GM19372 (cell line): ENCODE measurements at regions not wholly inside any gene's neighbourhood (a gene's known extent, or its start where the extent isn't known, plus 50 kb on each side); places are given as distances from the start of the nearest gene placed in this dataset.
"Not testable (repeated sequence)": the region's sequence is repeated elsewhere in the genome, so short reads cannot be mapped to it uniquely, and the experiment has no call there.

Experiments used
- ATAC-seq: cut with Tn5 transposase; IDR thresholded peaks from one replicate; pipeline ENCODE4 v1.9.1; 2021; ENCODE audit warnings: mild to moderate bottlenecking, low read depth, moderate library complexity; ENCODE audit not compliant: unreplicated experiment

DNA sequence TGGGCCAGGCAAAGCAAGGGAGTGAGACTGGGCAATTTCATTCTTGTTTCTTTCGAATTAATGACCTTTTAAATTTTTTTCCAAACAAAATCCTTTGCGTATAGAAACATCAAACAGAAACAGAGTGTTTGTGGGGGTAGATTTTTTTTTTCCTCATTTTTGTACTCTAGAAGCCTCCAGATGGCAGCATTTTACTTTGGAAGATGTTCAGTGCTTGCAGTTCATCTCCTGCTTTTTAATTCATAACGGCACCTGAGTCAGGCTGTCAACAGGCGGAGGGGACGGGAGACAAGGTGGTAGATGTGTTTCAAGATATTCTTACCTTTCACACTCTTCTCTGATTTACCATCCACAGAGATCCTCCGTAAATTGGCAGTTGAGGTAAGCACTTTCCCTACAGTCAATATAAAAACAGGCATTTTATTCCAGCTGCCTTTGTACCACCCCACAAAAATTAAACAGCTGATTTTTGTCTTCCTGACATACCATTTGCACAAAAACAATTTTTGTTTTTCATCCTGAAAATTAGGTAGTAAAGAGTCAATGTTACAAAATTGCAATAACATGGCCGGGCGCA is 99.5 kb upstream of the FBXL17 start:
- no peak for ATAC-seq

DNA sequence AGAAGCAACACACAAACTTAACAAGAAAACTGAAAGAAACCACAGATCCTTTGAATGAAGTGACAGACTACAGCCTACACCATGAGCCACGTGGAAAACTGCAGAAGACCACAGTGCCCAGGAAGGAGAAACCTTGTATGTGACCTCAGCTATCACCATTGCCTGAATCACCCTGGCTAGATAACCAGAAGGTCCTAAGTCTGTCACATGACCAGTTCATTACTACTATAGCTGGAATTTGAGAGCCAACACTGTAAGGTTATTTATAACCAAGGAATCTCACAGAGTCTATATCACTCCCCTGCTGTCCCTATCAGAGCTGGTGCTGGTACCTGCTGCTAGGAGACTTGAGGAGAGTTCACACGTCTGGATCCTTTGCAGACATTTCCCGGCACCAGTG is 90.3 kb upstream of the FBXL17 start:
- no peak for ATAC-seq

DNA sequence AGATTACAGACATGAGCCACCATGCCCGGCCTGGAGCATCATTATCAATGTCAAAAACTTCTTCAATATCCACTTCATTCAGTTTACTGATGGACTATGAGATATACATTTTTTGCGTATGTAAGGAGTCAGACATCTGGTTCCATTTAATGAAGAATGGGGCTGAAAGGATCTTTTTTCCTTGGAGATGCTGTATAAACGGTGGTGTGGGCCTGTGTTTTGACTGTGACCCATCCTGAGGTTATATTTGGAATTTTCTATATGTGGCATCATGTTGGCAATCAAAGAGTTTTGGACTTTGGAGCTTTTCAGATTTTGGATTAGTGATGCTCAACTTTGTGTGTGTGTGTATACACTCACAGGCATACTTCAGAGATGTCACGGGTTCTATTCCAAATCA is 85.7 kb upstream of the FBXL17 start:
- no peak for ATAC-seq

DNA sequence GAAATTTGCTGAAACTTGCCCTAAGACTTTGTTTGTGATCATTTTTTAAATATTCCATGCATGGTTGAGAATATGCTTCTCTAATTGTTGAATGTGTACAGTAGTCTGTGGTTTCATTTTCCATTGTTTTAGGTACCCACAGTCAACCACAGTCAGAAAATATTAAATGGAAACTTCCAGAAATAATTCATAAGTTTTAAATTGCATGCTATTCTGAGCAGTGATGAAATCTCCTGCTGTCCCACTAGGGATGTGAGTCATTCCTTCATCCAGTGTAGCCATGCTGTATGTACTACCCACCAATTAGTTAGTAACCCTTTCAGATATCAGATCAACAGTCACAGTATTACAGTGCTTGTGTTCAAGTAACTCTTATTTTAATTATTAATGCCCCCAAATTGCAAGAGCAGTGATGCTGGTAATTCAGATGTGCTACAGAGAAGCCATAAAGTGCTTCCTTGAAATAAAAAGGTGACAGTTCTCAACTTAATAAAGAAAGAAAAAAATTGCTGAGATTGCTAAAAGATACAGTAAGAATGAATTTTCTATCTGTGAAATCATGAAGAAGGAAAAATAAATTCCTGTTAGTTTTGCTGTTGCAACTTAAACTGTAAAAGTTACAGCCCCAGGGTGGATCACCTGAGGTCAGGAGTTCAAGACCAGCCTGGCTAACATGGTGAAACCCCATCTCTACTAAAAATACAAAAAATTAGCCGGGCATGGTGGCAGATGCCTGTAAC is 79.9 kb upstream of the FBXL17 start:
- no peak for ATAC-seq

DNA sequence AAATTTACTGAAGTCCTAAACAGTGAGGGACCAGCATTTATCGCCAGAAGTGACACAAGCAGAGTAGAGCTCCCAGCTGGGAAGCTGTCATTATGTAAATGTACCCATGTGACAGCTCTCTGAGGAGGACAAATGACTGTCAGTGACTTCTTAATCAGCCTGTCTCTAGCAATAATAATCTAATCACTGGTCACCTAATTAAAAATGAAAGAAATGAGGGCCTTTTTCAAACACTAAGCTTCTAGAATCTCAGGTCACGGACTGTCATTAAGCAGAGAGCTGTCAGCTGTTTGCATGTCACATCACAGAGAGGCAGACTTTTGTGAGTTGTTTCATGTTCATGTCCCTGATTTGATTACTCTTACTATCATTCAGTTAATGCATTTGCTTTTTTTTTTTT is 77.9 kb upstream of the FBXL17 start:
- ATAC-seq: no peak

DNA sequence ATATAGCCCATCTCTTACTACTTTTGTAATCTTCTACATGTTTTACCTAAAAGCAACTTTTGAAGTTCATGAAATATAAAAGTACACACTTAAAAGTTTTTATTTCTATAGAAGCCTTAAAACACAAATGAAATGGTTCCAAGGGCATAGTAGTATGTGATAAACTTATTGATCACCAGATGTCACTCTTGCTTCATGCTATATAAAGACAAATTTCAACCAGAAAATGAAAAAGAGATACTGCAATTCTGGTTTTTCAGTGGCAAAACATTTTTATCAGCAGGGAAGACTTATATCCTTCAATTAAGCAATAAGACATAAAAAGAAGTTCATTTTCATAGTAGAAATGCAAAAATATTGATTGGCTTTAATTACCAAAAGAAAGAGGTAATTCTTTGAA is 69.4 kb upstream of the FBXL17 start:
- no peak for ATAC-seq

DNA sequence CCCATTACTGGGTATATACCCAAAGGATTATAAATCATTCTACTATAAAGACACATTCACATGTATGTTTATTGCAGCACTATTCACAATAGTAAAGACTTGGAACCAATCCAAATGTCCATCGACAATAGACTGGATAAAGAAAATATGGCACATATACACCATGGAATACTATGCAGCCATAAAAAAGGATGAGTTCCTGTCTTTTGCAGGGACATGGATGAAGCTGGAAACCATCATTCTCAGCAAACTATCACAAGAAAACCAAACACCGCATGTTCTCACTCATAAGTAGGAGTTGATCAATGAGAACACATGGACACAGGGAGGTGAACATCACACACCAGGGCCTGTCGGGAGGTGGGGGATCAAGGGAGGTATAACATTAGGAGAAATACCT is 62.2 kb upstream of the FBXL17 start:
- ATAC-seq: not testable (repeated sequence)

DNA sequence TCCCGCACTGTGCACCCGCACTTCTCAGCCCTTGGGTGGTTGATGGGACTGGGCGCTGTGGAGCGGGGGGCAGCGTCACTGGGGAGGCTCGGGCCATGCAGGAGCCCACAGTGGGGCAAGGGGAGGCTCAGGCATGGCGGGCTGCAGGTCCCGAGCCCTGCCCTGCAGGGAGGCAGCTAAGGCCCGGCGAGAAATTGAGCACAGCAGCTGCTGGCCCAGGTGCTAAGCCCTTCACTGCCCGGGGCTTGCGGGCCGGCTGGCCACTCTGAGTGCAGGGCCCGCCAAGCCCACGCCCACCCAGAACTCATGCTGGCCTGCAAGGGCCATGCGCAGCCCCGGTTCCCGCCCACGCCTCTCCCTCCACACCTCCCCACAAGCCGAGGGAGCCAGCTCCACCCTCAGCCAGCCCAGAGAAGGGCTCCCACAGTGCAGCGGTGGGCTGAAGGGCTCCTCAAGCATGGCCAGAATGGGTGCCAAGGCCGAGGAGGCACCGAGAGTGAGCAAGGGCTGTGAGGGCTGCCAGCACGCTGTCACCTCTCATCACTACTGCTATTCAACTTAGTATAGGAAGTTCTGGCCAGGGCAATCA is 60.3 kb upstream of the FBXL17 start:
- not testable (repeated sequence) for ATAC-seq

DNA sequence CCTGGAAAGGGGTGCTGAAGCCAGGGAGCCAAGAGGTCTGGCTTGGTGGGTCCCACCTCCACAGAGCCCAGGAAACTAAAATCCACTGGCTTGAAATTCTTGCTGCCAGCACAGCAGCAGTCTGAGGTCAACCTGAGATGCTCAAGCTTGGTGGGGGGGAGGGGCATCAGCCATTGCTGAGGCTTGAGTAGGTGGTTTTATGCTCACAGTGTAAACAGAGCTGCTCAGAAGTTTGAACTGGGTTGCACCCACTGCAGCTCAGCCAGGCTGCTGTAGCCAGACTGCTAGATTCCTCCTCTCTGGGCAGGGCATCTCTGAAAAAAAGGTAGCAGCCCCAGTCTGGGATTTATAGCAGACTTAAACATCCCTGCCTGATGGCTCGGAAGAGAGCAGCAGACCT is 55.5 kb upstream of the FBXL17 start:
- ATAC-seq: no peak

DNA sequence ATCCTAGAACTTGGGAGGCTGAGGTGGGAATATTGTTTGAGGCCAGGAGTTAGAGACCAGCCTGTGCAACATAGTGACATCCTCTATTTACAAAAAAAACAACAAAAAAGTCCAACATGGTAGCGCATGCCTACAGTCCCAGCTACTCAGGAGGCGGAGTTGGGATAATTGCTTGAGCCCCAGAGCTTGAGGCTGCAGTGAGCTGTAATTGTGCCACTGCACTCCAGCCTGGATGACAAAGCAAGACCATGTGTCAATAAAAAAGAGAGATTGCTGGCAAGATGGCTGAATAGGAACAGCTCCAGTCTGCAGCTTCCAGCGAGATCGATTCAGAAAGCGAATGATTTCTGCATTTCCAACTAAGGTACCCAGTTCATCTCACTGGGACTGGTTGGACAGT is 54.8 kb upstream of the FBXL17 start:
- ATAC-seq: no peak

DNA sequence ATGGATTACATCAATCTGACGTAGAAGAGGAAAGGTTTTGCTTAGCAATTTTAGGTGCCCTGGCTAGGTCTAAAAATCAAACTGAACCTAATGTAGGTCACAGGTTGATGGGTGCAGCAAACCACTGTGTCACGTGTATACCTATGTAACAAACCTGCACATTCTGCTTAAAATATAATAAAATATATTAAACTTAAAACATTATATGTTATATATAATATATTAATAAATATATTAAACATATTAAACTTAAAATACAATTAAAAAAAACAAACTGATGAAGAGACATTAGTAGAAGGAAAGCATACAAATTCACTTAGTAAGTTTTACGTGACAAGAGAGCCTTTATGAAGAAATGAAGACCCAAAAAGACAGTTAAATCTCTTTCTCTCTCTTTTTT is 51.7 kb upstream of the FBXL17 start:
- no peak for ATAC-seq

DNA sequence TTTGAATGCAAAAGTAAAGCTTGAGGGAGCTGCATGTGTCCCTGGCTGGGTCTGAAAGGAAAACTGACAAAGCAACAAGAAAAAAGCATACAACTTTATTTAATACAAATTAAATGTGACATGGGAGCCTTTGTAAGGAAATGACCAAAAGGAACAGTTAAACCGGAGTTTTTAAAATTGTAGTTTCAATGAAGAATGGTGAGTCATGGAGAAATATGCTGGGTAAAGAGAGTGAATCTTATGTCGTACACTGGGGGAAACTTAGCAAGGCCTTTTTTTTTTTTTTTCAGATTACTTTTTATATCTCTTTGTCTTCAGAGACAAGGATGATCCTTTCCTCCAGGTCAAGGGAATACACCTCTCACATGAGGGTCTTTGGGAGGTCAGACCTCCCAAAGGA is 50.1 kb upstream of the FBXL17 start:
- ATAC-seq: no peak
